ENCODE measurements at regions not wholly inside any gene's neighbourhood (a gene's known extent, or its start where the extent isn't known, plus 50 kb on each side); places are given as distances from the start of the nearest gene placed in this dataset.

DNA sequence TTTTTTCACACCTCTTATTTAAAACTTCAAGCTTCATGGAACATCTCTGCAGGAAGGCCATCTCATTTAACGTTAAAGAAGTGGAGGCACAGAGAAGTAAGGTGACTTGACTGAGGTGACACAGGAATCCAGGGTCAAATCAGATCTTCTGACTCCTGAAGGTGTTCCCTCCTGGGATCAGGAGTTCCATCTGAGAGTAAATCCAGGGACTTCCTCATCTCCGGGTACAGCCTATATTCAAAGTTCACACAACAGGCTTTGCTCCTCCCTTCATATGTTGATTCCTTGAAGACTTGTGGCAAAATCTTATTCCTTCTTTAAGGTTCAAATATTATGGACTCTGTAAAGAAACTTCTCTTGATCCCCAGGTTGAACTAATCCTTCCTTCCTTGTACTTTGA, 313.1 kb upstream of the CLINT1 start:
- TF ChIP-seq, protein P1, sequence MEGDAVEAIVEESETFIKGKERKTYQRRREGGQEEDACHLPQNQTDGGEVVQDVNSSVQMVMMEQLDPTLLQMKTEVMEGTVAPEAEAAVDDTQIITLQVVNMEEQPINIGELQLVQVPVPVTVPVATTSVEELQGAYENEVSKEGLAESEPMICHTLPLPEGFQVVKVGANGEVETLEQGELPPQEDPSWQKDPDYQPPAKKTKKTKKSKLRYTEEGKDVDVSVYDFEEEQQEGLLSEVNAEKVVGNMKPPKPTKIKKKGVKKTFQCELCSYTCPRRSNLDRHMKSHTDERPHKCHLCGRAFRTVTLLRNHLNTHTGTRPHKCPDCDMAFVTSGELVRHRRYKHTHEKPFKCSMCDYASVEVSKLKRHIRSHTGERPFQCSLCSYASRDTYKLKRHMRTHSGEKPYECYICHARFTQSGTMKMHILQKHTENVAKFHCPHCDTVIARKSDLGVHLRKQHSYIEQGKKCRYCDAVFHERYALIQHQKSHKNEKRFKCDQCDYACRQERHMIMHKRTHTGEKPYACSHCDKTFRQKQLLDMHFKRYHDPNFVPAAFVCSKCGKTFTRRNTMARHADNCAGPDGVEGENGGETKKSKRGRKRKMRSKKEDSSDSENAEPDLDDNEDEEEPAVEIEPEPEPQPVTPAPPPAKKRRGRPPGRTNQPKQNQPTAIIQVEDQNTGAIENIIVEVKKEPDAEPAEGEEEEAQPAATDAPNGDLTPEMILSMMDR (conservative IDR thresholded peaks at IDR 0.05 in 1 of 2, IDR thresholded peaks at IDR 0.05 in 1 of 2; ENCODE audit: low read depth in 1 of 2, low read length in 2 of 2) = no peak
- TF ChIP-seq EZH2 (IDR thresholded peaks at IDR 0.05; ENCODE audit: low read length, missing control alignments) = no peak
- H3K4me2 ChIP-seq (ENCODE audit: extremely low read depth, insufficient read depth, low read length) = no peak overlapping the region
- no peaks in the 10 kb centered on the region for H4K20me1 ChIP-seq (ENCODE audit: control insufficient read depth, extremely low read depth, insufficient read depth, low read length)
- no peaks in the 10 kb centered on the region for H3K79me2 ChIP-seq (ENCODE audit: control insufficient read depth, insufficient read depth, low read length)
- no peak for DNase-seq (ENCODE audit: low read depth in 2 of 2)
- no peak overlapping the region for H3K4me3 ChIP-seq (replicated peaks in 1 of 4; ENCODE audit: control extremely low read depth in 1 of 4, insufficient read depth in 1 of 4, low read depth in 3 of 4, low read length in 4 of 4)
- no peak overlapping the region for H3K27ac ChIP-seq (ENCODE audit: insufficient read depth, low read length)
- H3K4me1 ChIP-seq (ENCODE audit: control insufficient read depth, extremely low read depth, insufficient read depth, low read length) = peaks cover 2% of the 10 kb centered on the region
- H3K9ac ChIP-seq (ENCODE audit: insufficient read depth, low read length) = no peak overlapping the region
- H3K27me3 ChIP-seq (ENCODE audit: control insufficient read depth, insufficient read depth, low read length) = no peaks in the 10 kb centered on the region
- no peak overlapping the region for H2AFZ ChIP-seq (ENCODE audit: low read length)
- H3K9me3 ChIP-seq (ENCODE audit: control insufficient read depth, insufficient read depth, low read depth, low read length) = no peaks in the 10 kb centered on the region
- no peaks in the 10 kb centered on the region for H3K36me3 ChIP-seq (ENCODE audit: control insufficient read depth, insufficient read depth, low read length)

DNA sequence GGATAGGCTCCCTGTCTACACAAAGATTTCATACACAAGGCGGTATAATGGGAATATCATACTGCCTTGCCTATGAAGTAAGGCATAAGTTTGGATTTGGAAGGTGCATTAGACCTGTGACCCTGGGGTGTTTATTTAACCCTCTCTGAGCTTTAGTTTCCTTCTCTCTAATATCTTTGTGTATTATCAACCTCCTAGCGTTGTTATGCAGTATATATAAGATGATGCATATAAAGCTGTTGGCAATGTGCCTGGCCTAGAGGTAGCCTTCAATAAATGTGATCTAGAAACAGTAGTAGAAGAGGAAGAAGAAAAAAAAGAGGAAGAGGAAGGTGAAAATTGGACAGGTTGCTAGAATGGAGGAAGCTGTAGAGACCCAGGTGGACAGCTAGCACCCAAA, 311.6 kb upstream of the CLINT1 start:
- Histone ChIP-seq H3K36me3 (ENCODE audit: control insufficient read depth, insufficient read depth, low read length) (no peaks in the 10 kb centered on the region), H4K20me1 (ENCODE audit: control insufficient read depth, extremely low read depth, insufficient read depth, low read length) (no peaks in the 10 kb centered on the region), H3K4me1 (ENCODE audit: control insufficient read depth, extremely low read depth, insufficient read depth, low read length) (no peaks in the 10 kb centered on the region), H3K27ac (ENCODE audit: insufficient read depth, low read length) (no peak overlapping the region), H3K9me3 (ENCODE audit: control insufficient read depth, insufficient read depth, low read depth, low read length) (no peaks in the 10 kb centered on the region), H3K4me2 (ENCODE audit: extremely low read depth, insufficient read depth, low read length) (no peak overlapping the region), H3K79me2 (ENCODE audit: control insufficient read depth, insufficient read depth, low read length) (no peaks in the 10 kb centered on the region), H3K9ac (ENCODE audit: insufficient read depth, low read length) (no peak overlapping the region), H3K4me3 (replicated peaks in 1 of 4; ENCODE audit: control extremely low read depth in 1 of 4, insufficient read depth in 1 of 4, low read depth in 3 of 4, low read length in 4 of 4) (no peak overlapping the region), H2AFZ (ENCODE audit: low read length) (no peak overlapping the region), H3K27me3 (ENCODE audit: control insufficient read depth, insufficient read depth, low read length) (no peaks in the 10 kb centered on the region)
- TF ChIP-seq, protein P1 (conservative IDR thresholded peaks at IDR 0.05 in 1 of 2, IDR thresholded peaks at IDR 0.05 in 1 of 2; ENCODE audit: low read depth in 1 of 2, low read length in 2 of 2) = no peak
- no peak for TF ChIP-seq EZH2 (IDR thresholded peaks at IDR 0.05; ENCODE audit: low read length, missing control alignments)
- no peak for DNase-seq (ENCODE audit: low read depth in 2 of 2)

DNA sequence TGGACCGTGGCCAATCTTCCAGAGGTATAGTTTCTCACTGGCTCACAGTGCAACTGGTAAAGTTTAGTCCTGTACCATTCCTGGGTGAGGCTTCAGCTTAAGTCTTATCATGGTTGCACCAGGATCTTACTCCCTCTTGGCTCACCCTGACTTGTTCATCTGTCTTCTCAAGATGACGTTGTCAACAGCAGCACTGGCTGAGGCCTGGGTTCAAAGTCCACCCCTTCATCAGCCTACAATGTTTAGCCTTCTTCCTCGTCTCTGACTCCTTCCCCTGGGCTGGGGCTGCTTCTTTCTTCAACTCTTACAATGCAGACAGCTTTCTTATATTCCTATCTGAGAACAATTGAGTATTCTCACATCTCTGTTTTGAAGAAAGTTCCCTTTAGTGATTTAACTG, 311.1 kb upstream of the CLINT1 start:
- H4K20me1 ChIP-seq (ENCODE audit: control insufficient read depth, extremely low read depth, insufficient read depth, low read length) = no peaks in the 10 kb centered on the region
- no peak overlapping the region for H3K27ac ChIP-seq (ENCODE audit: insufficient read depth, low read length)
- no peak overlapping the region for H3K4me2 ChIP-seq (ENCODE audit: extremely low read depth, insufficient read depth, low read length)
- H3K79me2 ChIP-seq (ENCODE audit: control insufficient read depth, insufficient read depth, low read length) = no peaks in the 10 kb centered on the region
- no peak overlapping the region for H2AFZ ChIP-seq (ENCODE audit: low read length)
- H3K36me3 ChIP-seq (ENCODE audit: control insufficient read depth, insufficient read depth, low read length) = no peaks in the 10 kb centered on the region
- DNase-seq (ENCODE audit: low read depth in 2 of 2) = no peak
- H3K27me3 ChIP-seq (ENCODE audit: control insufficient read depth, insufficient read depth, low read length) = no peaks in the 10 kb centered on the region
- no peaks in the 10 kb centered on the region for H3K9me3 ChIP-seq (ENCODE audit: control insufficient read depth, insufficient read depth, low read depth, low read length)
- TF ChIP-seq, protein P1 (conservative IDR thresholded peaks at IDR 0.05 in 1 of 2, IDR thresholded peaks at IDR 0.05 in 1 of 2; ENCODE audit: low read depth in 1 of 2, low read length in 2 of 2) = no peak
- no peak for TF ChIP-seq EZH2 (IDR thresholded peaks at IDR 0.05; ENCODE audit: low read length, missing control alignments)
- H3K4me3 ChIP-seq (replicated peaks in 1 of 4; ENCODE audit: control extremely low read depth in 1 of 4, insufficient read depth in 1 of 4, low read depth in 3 of 4, low read length in 4 of 4) = no peak overlapping the region
- H3K9ac ChIP-seq (ENCODE audit: insufficient read depth, low read length) = no peak overlapping the region
- H3K4me1 ChIP-seq (ENCODE audit: control insufficient read depth, extremely low read depth, insufficient read depth, low read length) = no peaks in the 10 kb centered on the region
